Natural killer cell (primary cell): ENCODE measurements at regions not wholly inside any gene's neighbourhood (a gene's known extent, or its start where the extent isn't known, plus 50 kb on each side); places are given as distances from the start of the nearest gene placed in this dataset.

Experiments used
- ATAC-seq, 3 donors: fragments of 150-1000 bp in 2 of 3; fragments of 200-7000 bp in 1 of 3; cut with Tn5 transposase; 1 replicate in 1 of 3; 2 replicates in 2 of 3; pipeline ENCODE4 v1.10.0; 2021; ENCODE audit warnings: mild to moderate bottlenecking in 2 of 3, moderate library complexity in 2 of 3
- DNase-seq, 2 donors: peaks; one replicate each; pipeline versions ENCODE4 v3.0.0 to v3.0.0-alpha.2; 2013 to 2021; ENCODE audit warnings: mixed read lengths in 1 of 2
- H3K27ac ChIP-seq: one replicate; pipeline ENCODE4 v1.5.1; 2013; ENCODE audit warnings: mild to moderate bottlenecking, low read length
- H3K27me3 ChIP-seq: one replicate; pipeline ENCODE4 v1.6.1; 2013; ENCODE audit warnings: low read length; ENCODE audit not compliant: control insufficient read depth, insufficient read depth
- H3K36me3 ChIP-seq: one replicate; pipeline ENCODE4 v1.6.1; 2013; ENCODE audit warnings: low read length; ENCODE audit not compliant: control insufficient read depth, insufficient read depth
- H3K4me1 ChIP-seq: one replicate; pipeline ENCODE4 v1.6.1; 2013; ENCODE audit warnings: low read length; ENCODE audit not compliant: control insufficient read depth, insufficient read depth
- H3K4me3 ChIP-seq: one replicate; pipeline ENCODE4 v1.5.1; 2013; ENCODE audit warnings: low read length
- H3K9me3 ChIP-seq: one replicate; pipeline ENCODE4 v1.6.1; 2013; ENCODE audit warnings: low read length; ENCODE audit not compliant: control insufficient read depth, insufficient read depth
- H3K27ac Mint-ChIP-seq, 2 donors: one replicate each; pipeline ENCODE4 v1.8.0; 2022; ENCODE audit warnings: mild to moderate bottlenecking in 2 of 2, mixed read lengths in 2 of 2, moderate library complexity in 1 of 2
- H3K27me3 Mint-ChIP-seq, 2 donors: one replicate each; pipeline ENCODE4 v1.8.0; 2022; ENCODE audit warnings: low read depth in 2 of 2, mixed read lengths in 2 of 2
- H3K36me3 Mint-ChIP-seq: one replicate; pipeline ENCODE4 v1.8.0; 2022; ENCODE audit warnings: mixed read lengths
- H3K4me1 Mint-ChIP-seq, 2 donors: one replicate each; pipeline ENCODE4 v1.8.0; 2022; ENCODE audit warnings: mixed read lengths in 2 of 2
- H3K4me3 Mint-ChIP-seq: one replicate; pipeline ENCODE4 v1.8.0; 2022; ENCODE audit warnings: mild to moderate bottlenecking, moderate library complexity, mixed read lengths
- H3K9me3 Mint-ChIP-seq, 2 donors: one replicate each; pipeline ENCODE4 v1.8.0; 2022; ENCODE audit warnings: mixed read lengths in 2 of 2
- WGBS: methylation state at CpG from one replicate; pipeline ENCODE4 v1.1.7; 2013; ENCODE audit warnings: missing lambda C conversion rate; ENCODE audit not compliant: insufficient coverage; 5-methylcytosine and 5-hydroxymethylcytosine counted together
- intact Hi-C: fragments of 100-400 bp; cut with micrococcal nuclease; formaldehyde crosslinking; loops from one replicate; pipeline ENCODE4 v1.14.2; 2022
- TF ChIP-seq, protein P1 (sequence below): fragments of 200-600 bp; IDR thresholded peaks from one replicate; pipeline ENCODE4 v1.8.0; 2022; ENCODE audit warnings: antibody characterized with exemption

DNA sequence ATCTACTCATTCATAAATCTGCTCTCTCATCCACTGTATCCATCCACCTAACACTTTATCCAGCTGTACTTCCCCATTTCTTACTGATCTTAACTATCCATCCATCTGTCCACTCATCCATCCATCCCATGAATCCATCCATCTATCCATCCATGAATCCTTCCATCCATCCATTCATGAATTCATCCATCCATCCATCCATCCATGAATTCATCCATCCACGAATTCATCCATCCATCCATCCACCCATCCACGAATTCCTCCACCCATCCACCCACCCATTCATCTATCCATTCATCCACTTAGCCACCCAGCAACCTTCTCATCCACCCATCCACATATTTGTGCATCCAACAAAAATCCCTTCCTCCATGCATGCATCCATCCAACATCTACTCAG, 128.6 kb upstream of the MYL2 start:
- 71% methylated on average over 2 of the region's 2 CpGs for WGBS
- Histone ChIP-seq H3K27ac (no peak overlapping the region), H3K9me3 (no peaks in the 10 kb centered on the region), H3K4me1 (no peaks in the 10 kb centered on the region), H3K4me3 (no peak overlapping the region), H3K36me3 (no peaks in the 10 kb centered on the region), H3K27me3 (no peaks in the 10 kb centered on the region)
- Mint-ChIP-seq H3K4me3 (no peak overlapping the region), H3K27me3 (peaks cover 0 to 12% of the 10 kb centered on the region in 2 donors), H3K36me3 (no peaks in the 10 kb centered on the region), H3K9me3 (no peaks in the 10 kb centered on the region), H3K4me1 (no peaks in the 10 kb centered on the region), H3K27ac (no peak overlapping the region)
- DNase-seq (no peak), ATAC-seq (no peak)
- TF ChIP-seq, protein P1, sequence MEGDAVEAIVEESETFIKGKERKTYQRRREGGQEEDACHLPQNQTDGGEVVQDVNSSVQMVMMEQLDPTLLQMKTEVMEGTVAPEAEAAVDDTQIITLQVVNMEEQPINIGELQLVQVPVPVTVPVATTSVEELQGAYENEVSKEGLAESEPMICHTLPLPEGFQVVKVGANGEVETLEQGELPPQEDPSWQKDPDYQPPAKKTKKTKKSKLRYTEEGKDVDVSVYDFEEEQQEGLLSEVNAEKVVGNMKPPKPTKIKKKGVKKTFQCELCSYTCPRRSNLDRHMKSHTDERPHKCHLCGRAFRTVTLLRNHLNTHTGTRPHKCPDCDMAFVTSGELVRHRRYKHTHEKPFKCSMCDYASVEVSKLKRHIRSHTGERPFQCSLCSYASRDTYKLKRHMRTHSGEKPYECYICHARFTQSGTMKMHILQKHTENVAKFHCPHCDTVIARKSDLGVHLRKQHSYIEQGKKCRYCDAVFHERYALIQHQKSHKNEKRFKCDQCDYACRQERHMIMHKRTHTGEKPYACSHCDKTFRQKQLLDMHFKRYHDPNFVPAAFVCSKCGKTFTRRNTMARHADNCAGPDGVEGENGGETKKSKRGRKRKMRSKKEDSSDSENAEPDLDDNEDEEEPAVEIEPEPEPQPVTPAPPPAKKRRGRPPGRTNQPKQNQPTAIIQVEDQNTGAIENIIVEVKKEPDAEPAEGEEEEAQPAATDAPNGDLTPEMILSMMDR, result no peak
- intact Hi-C loops, result no loop called here

DNA sequence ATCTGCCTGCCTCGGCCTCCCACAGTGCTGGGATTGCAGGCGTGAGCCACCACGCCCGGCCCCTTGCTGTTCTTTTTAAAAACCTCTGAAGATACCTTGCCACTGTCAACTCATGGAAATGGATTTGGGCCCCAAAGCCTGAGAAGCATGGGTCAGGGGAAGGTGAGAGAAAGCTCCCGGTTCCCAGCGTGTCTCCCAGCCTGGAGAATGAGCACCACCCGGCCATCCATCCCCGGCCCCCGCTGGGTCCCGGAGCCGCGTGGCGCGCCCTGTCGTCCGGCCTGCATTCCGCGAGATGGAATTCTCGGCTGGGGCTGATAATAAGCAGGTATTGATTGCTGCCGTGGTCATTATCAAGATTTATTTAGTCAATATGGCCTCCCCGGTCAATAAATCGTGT, 126.5 kb upstream of the MYL2 start:
- Histone ChIP-seq H3K36me3 (no peaks in the 10 kb centered on the region), H3K27ac (no peak overlapping the region), H3K27me3 (no peaks in the 10 kb centered on the region), H3K9me3 (no peaks in the 10 kb centered on the region), H3K4me3 (no peak overlapping the region), H3K4me1 (no peaks in the 10 kb centered on the region)
- Mint-ChIP-seq H3K4me3 (no peak overlapping the region), H3K27me3 (peaks cover 0 to 12% of the 10 kb centered on the region in 2 donors), H3K9me3 (no peaks in the 10 kb centered on the region), H3K4me1 (no peaks in the 10 kb centered on the region), H3K27ac (no peak overlapping the region), H3K36me3 (no peaks in the 10 kb centered on the region)
- TF ChIP-seq, protein P1, result no peak
- intact Hi-C loops, result no loop called here
- ATAC-seq (no peak), DNase-seq (no peak)
- 94% methylated on average over 22 of the region's 22 CpGs for WGBS

DNA sequence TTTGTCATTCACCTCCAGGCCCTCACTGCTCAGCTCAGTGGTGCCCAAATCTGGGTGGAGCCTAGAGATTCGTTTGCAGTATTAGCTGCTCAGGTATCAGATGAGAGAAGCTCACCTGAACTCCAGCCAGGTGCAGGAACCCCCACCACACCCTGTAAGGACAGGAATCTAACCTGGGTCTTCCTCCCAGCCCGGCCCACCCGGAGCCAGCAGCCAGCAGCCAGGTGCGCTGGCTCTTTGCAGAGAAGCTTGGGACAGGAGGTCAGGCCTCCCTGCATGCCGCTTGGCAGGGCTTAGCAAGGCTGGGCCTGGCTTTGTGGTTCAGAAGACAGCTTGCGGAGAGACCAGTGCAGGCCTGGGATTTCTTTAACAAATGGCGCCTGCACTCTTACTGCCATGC, 125.6 kb upstream of the MYL2 start:
- no peak overlapping the region for H3K4me3 Mint-ChIP-seq
- H3K27me3 Mint-ChIP-seq, result peaks cover 0 to 12% of the 10 kb centered on the region in 2 donors
- TF ChIP-seq, protein P1, result no peak
- H3K4me3 ChIP-seq, result no peak overlapping the region
- no peak overlapping the region for H3K27ac ChIP-seq
- H3K27ac Mint-ChIP-seq, result no peak overlapping the region
- DNase-seq (no peak), ATAC-seq (no peak)
- H3K27me3 ChIP-seq, result no peaks in the 10 kb centered on the region
- H3K9me3 Mint-ChIP-seq, result no peaks in the 10 kb centered on the region
- no peaks in the 10 kb centered on the region for H3K4me1 Mint-ChIP-seq
- no peaks in the 10 kb centered on the region for H3K36me3 ChIP-seq
- intact Hi-C loops, result no loop called here
- no peaks in the 10 kb centered on the region for H3K4me1 ChIP-seq
- no peaks in the 10 kb centered on the region for H3K36me3 Mint-ChIP-seq
- no peaks in the 10 kb centered on the region for H3K9me3 ChIP-seq
- WGBS, result 88% methylated on average over 7 of the region's 7 CpGs

DNA sequence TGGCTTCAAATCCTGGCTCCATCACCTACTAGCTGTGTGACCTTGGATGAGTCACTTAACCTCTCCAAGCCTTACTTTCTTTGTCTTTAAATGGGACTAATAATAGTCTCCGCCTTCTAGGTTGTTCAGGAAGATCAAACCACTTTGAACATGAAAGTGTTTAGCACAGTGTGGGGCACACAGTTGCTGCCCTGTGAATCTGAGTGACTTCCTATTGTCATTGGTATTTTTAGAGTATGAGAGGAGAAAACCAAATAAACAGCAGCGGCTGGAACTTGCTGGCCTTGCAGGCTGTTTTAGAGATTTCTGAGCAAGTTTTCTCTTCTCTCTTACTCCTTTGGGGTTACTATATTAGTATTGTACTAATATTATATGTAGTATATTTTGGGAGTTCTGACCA, 120.7 kb upstream of the MYL2 start:
- Histone ChIP-seq H3K4me3 (no peak overlapping the region), H3K36me3 (no peaks in the 10 kb centered on the region), H3K27ac (no peak overlapping the region), H3K4me1 (no peaks in the 10 kb centered on the region), H3K9me3 (no peaks in the 10 kb centered on the region), H3K27me3 (peaks cover 6% of the 10 kb centered on the region)
- Mint-ChIP-seq H3K4me1 (no peaks in the 10 kb centered on the region), H3K9me3 (no peaks in the 10 kb centered on the region), H3K27ac (no peak overlapping the region), H3K4me3 (no peak overlapping the region), H3K27me3 (peaks cover 22 to 28% of the 10 kb centered on the region in 2 donors), H3K36me3 (no peaks in the 10 kb centered on the region)
- DNase-seq (no peak), ATAC-seq (no peak)
- intact Hi-C loops, result no loop called here
- TF ChIP-seq, protein P1, result no peak
- WGBS, result 100% methylated on average over 1 of the region's 2 CpGs
